K562 (cell line): ENCODE measurements at regions not wholly inside any gene's neighbourhood (a gene's known extent, or its start where the extent isn't known, plus 50 kb on each side); places are given as distances from the start of the nearest gene placed in this dataset.

Experiments used
- ATAC-seq: fragments of 200-7000 bp; cut with Tn5 transposase; 3 replicates; pipeline ENCODE4 v1.9.1; 2020; ENCODE audit warnings: moderate library complexity
- BruUV-seq: library from RNA; stranded (reverse); fragments of 400-500 nt; replicated peaks from 2 replicates; lab custom pipeline; 2021; lab: Mats Ljungman, UMichigan
- CTCF ChIA-PET: fragments of 300-600 bp; formaldehyde crosslinking; extraction: SDS; loops from one replicate; lab custom pipeline; 2021; ENCODE audit warnings: low intra/inter-chr PET ratio; lab: Yijun Ruan, JAX
- POLR2A ChIA-PET: fragments of 300-600, 350-650 bp; sonication (Branson Sonifier 250); formaldehyde crosslinking; extraction: SDS; loops from one replicate; lab custom pipeline; 2021; ENCODE audit warnings: antibody characterized with exemption, inconsistent platforms; lab: Yijun Ruan, JAX
- DNase-seq, 4 experiments: peaks; one replicate each; pipeline versions ENCODE4 v3.0.0 to v3.0.0-alpha.2; 2011 to 2018; ENCODE audit warnings: low spot score in 3 of 4, mixed read lengths in 3 of 4; ENCODE audit errors: extremely low read depth in 1 of 4
- FAIRE-seq: peaks from 2 replicates; lab custom pipeline; 2011; peaks lifted over from hg19 to GRCh38; lab: Jason Lieb, UNC
- H2AFZ ChIP-seq: 2 replicates; pipeline ENCODE4 v1.6.0; 2011; ENCODE audit warnings: low read depth, low read length, control low read depth, inconsistent platforms
- H3K27ac ChIP-seq: fragments of 200-600 bp; 3 replicates; pipeline ENCODE4 v1.8.0; 2011; ENCODE audit warnings: low read depth, mild to moderate bottlenecking, control low read depth, inconsistent platforms, low read length, moderate library complexity, mixed read lengths; ENCODE audit errors: extremely low read depth
- H3K27me3 ChIP-seq, 2 experiments: fragments of 300-600 bp in 1 of 2; 2 replicates in 1 of 2; 3 replicates in 1 of 2; pipeline versions ENCODE4 v1.6.0 to v1.8.0; 2011; ENCODE audit warnings: inconsistent platforms in 2 of 2, low read length in 2 of 2, mild to moderate bottlenecking in 1 of 2, mixed read lengths in 1 of 2, moderate library complexity in 1 of 2; ENCODE audit not compliant: control insufficient read depth in 2 of 2, insufficient read depth in 2 of 2
- H3K36me3 ChIP-seq: fragments of 300-600 bp; 3 replicates; pipeline ENCODE4 v1.8.0; 2011; ENCODE audit warnings: mild to moderate bottlenecking, low read length, inconsistent platforms; ENCODE audit not compliant: control insufficient read depth, insufficient read depth
- H3K4me1 ChIP-seq, 2 experiments: fragments of 200-600 bp in 1 of 2; replicated peaks in 1 of 2; 2 replicates in 1 of 2; 3 replicates in 1 of 2; pipeline versions ENCODE4 v1.5.1 to v1.8.0; 2011; ENCODE audit warnings: inconsistent platforms in 2 of 2, low read length in 2 of 2, mild to moderate bottlenecking in 1 of 2, mixed read lengths in 1 of 2, moderate library complexity in 1 of 2; ENCODE audit not compliant: control insufficient read depth in 2 of 2, insufficient read depth in 2 of 2
- H3K4me2 ChIP-seq: 2 replicates; pipeline ENCODE4 v1.6.1; 2011; ENCODE audit warnings: low read length, control low read depth, inconsistent platforms, mixed read lengths; ENCODE audit not compliant: insufficient read depth
- H3K4me3 ChIP-seq: fragments of 200-600 bp; sonication (generic), shearing (Covaris generic); 2 replicates; pipeline ENCODE4 v1.5.1; 2016; ENCODE audit warnings: control low read depth, inconsistent platforms
- H3K79me2 ChIP-seq: fragments of 200-600 bp; 3 replicates; pipeline ENCODE4 v1.8.0; 2011; ENCODE audit warnings: low read length, inconsistent platforms; ENCODE audit not compliant: control insufficient read depth, insufficient read depth
- H3K9ac ChIP-seq, 2 experiments: 2 replicates each; pipeline versions ENCODE4 v1.6.0 to v1.6.1; 2011; ENCODE audit warnings: low read depth in 2 of 2, low read length in 2 of 2, control low read depth in 1 of 2, inconsistent platforms in 1 of 2, mild to moderate bottlenecking in 1 of 2, mixed read lengths in 1 of 2; ENCODE audit not compliant: insufficient read depth in 1 of 2
- H3K9me1 ChIP-seq: one replicate; pipeline ENCODE4 v1.6.0; 2011; ENCODE audit warnings: inconsistent platforms, mild to moderate bottlenecking, low read length, moderate library complexity; ENCODE audit not compliant: control insufficient read depth, insufficient read depth
- H3K9me3 ChIP-seq: replicated peaks from 2 replicates; pipeline ENCODE4 v1.5.1; 2011; ENCODE audit warnings: low read depth, low read length, inconsistent platforms; ENCODE audit not compliant: control insufficient read depth, insufficient read depth
- H4K20me1 ChIP-seq: replicated peaks from 2 replicates; pipeline ENCODE4 v1.6.1; 2011; ENCODE audit warnings: low read length, inconsistent platforms, mixed read lengths; ENCODE audit not compliant: control insufficient read depth, insufficient read depth
- CHD2 ChIP-seq: IDR thresholded peaks from 2 replicates; pipeline ENCODE4 v1.6.1; 2011; ENCODE audit warnings: low read depth, low read length
- HNRNPUL1 ChIP-seq: fragments of 200-400 bp; formaldehyde crosslinking; IDR thresholded peaks from 2 replicates; pipeline ENCODE4 v1.6.1; 2017; ENCODE audit warnings: low read length
- MAZ ChIP-seq, 2 experiments: fragments of 450-650 bp in 1 of 2; sonication (generic) in 1 of 2; formaldehyde crosslinking; IDR thresholded peaks in 1 of 2; conservative IDR thresholded peaks in 1 of 2; 2 replicates each; pipeline versions ENCODE4 v1.4.0 to v1.5.0; 2020; ENCODE audit warnings: mild to moderate bottlenecking in 1 of 2, missing genetic modification reagents in 1 of 2
- MTA3 ChIP-seq: fragments of 450-650 bp; formaldehyde crosslinking; IDR thresholded peaks from 2 replicates; pipeline ENCODE4 v1.6.1; 2017; ENCODE audit warnings: mild to moderate bottlenecking, borderline replicate concordance
- NR3C1 ChIP-seq: sonication (generic); formaldehyde crosslinking; IDR thresholded peaks from 2 replicates; pipeline ENCODE4 v1.8.1; 2022; ENCODE audit warnings: missing genetic modification reagents
- SNIP1 ChIP-seq: fragments of 450-650 bp; IDR thresholded peaks from 2 replicates; pipeline ENCODE4 v1.7.1; 2017; ENCODE audit warnings: low read depth, mild to moderate bottlenecking
- SUPT5H ChIP-seq: fragments of 450-650 bp; IDR thresholded peaks from 2 replicates; pipeline ENCODE4 v1.6.1; 2016
- TCF3 ChIP-seq: sonication (generic); formaldehyde crosslinking; IDR thresholded peaks from 2 replicates; pipeline ENCODE4 v1.4.0; 2020; ENCODE audit warnings: mild to moderate bottlenecking, missing genetic modification reagents
- TCF7L2 ChIP-seq: fragments of 150-350 bp; IDR thresholded peaks from 2 replicates; pipeline ENCODE4 v1.6.1; 2016; ENCODE audit warnings: low read depth, mild to moderate bottlenecking, low read length, moderate library complexity
- ZBTB7A ChIP-seq: IDR thresholded peaks from 2 replicates; pipeline ENCODE4 v1.6.1; 2011; ENCODE audit warnings: low read depth, mild to moderate bottlenecking, low read length, moderate library complexity, borderline replicate concordance; ENCODE audit not compliant: control insufficient read depth
- ZNF699 ChIP-seq: fragments of 250-450 bp; sonication (Bioruptor Pico); IDR thresholded peaks from 2 replicates; pipeline ENCODE4 v1.8.0; 2021; ENCODE audit warnings: mild to moderate bottlenecking, moderate library complexity; ENCODE audit not compliant: insufficient replicate concordance
- ZNF75A ChIP-seq: fragments of 450-650 bp; formaldehyde crosslinking; IDR thresholded peaks from 2 replicates; pipeline ENCODE4 v1.4.0; 2020; ENCODE audit warnings: mild to moderate bottlenecking
- ZNF79 ChIP-seq: fragments of 250-450 bp; sonication (Bioruptor Pico); IDR thresholded peaks from 2 replicates; pipeline ENCODE4 v1.4.0; 2020; ENCODE audit warnings: low read depth, mild to moderate bottlenecking, moderate library complexity
- ZNF830 ChIP-seq: fragments of 250-450 bp; sonication (Bioruptor Pico); IDR thresholded peaks from 2 replicates; pipeline ENCODE4 v1.5.0; 2021; ENCODE audit warnings: mild to moderate bottlenecking
- WGBS: fragments of 100-300 bp; shearing (Covaris generic); methylation state at CpG from one replicate; pipeline ENCODE4 v1.1.6; 2016; ENCODE audit warnings: low coverage, mixed read lengths; ENCODE audit not compliant: insufficient coverage; ENCODE audit errors: missing lambda C conversion rate; 5-methylcytosine and 5-hydroxymethylcytosine counted together
- in situ Hi-C: fragments of 300-500 bp; cut with MboI; formaldehyde crosslinking; loops from 4 replicates; pipeline ENCODE4 v1.15.0; 2018; ENCODE audit warnings: inconsistent platforms, mixed read lengths
- intact Hi-C: fragments of 100-400 bp; cut with micrococcal nuclease; formaldehyde crosslinking; loops from 2 replicates; pipeline ENCODE4 v1.14.2; 2022
- TF ChIP-seq, protein P1 (sequence below): fragments of 450-650 bp; IDR thresholded peaks from one replicate; pipeline ENCODE4 v1.6.1; 2018; ENCODE audit warnings: mild to moderate bottlenecking, moderate library complexity; ENCODE audit not compliant: partially characterized antibody

DNA sequence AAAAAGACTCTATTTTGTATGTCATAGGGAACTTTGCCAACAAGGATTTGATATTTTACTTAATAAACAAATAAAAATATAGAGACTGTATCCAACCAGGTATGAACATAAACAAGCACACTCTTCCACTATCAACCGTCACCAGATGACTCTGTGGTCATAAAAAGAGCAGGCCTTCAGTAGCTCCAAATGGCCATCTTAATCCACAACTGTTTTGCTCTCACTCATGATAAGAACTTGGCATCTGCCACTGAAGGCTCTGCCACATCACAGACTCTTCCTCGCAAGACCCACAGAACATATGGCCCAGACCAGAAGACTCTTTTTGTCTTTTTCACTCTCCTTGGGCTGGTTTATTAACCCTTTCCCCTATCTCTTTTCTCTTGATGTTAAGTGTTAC is 98.7 kb upstream of the POM121L12 start:
- Histone ChIP-seq H3K79me2 (no peaks in the 10 kb centered on the region), H3K27me3 (no peaks in the 10 kb centered on the region), H3K9ac (no peak overlapping the region), H4K20me1 (no peaks in the 10 kb centered on the region), H3K4me2 (no peak overlapping the region), H3K4me1 (no peaks in the 10 kb centered on the region), H3K9me3 (no peaks in the 10 kb centered on the region), H2AFZ (no peak overlapping the region), H3K36me3 (no peaks in the 10 kb centered on the region), H3K9me1 (no peaks in the 10 kb centered on the region), H3K27ac (no peak overlapping the region), H3K4me3 (no peak overlapping the region)
- intact Hi-C loops (no loop called here), in situ Hi-C loops (no loop called here)
- ATAC-seq: no peak
- TF ChIP-seq TCF7L2 (no peak), TCF3 (no peak), ZNF699 (no peak), ZNF830 (CRISPR knock-in tag) (no peak), NR3C1 (CRISPR knock-in tag) (no peak), SUPT5H (no peak), MAZ (CRISPR knock-in tag; conservative IDR thresholded peaks at IDR 0.05 in 1 of 2, IDR thresholded peaks at IDR 0.05 in 1 of 2) (no peak), CHD2 (no peak), ZBTB7A (no peak), ZNF75A (CRISPR knock-in tag) (no peak), SNIP1 (no peak), HNRNPUL1 (no peak), ZNF79 (no peak), MTA3 (no peak)
- TF ChIP-seq, protein P1, sequence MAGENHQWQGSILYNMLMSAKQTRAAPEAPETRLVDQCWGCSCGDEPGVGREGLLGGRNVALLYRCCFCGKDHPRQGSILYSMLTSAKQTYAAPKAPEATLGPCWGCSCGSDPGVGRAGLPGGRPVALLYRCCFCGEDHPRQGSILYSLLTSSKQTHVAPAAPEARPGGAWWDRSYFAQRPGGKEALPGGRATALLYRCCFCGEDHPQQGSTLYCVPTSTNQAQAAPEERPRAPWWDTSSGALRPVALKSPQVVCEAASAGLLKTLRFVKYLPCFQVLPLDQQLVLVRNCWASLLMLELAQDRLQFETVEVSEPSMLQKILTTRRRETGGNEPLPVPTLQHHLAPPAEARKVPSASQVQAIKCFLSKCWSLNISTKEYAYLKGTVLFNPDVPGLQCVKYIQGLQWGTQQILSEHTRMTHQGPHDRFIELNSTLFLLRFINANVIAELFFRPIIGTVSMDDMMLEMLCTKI: no peak
- no peak for FAIRE-seq
- DNase-seq: no peak
- CTCF ChIA-PET: no interaction called here
- POLR2A ChIA-PET: no interaction called here
- 0% methylated on average over 2 of the region's 2 CpGs for WGBS
- no TSS peak for BruUV-seq
